Frontal cortex (tissue), 3 donors: ENCODE measurements at regions not wholly inside any gene's neighbourhood (a gene's known extent, or its start where the extent isn't known, plus 50 kb on each side); places are given as distances from the start of the nearest gene placed in this dataset.
A peak's percentile ranks its signal among the peaks of the same experiment; 100 is the strongest.

ENCODE experiments used
- DNase-seq, 2 donors: peaks; one replicate each; pipeline ENCODE4 v3.0.0; 2012; ENCODE audit warnings: low spot score in 2 of 2
- FAIRE-seq: peaks from 2 replicates; lab custom pipeline; 2012; peaks lifted over from hg19 to GRCh38; lab: Jason Lieb, UNC
- donor health status: control.
- donor health status: control.
- donor health status: control.

GRCh38 chr20:21002486-21002885 lies 103.7 kb downstream of the LINC00237 start:
- DNase-seq, result no peak
- no peak for FAIRE-seq

DNA sequence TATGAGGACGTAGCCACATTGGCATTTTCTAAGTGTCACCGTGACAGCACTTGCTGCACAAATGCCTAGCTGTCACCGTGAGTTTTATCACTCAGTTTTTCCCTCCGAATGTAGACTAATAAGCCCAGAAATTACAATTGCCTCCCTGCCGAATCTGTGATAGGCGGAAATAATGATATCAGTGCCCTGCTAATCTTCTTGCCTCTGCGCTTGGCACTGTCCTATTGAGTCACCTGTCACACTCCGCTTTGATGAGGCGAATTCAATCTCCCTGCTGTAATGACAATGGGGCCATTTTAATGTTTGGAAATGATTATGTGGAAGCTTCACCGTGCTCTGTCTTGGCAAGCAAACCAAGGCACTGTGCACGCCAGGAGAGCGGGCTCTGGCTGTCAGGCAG lies 112.8 kb downstream of the LINC00237 start:
- no peak for DNase-seq
- no peak for FAIRE-seq

GRCh38 chr20:20992686-20993360 lies 113.3 kb downstream of the LINC00237 start:
- DNase-seq (no peak), FAIRE-seq (no peak)

- FAIRE-seq (no peak), DNase-seq (no peak)
Measured at GRCh38 chr20:20992277-20992676, 113.9 kb downstream of the LINC00237 start.

- DNase-seq (no peak), FAIRE-seq (no peak)
Measured at GRCh38 chr20:20989081-20989480, 117.1 kb downstream of the LINC00237 start.

DNA sequence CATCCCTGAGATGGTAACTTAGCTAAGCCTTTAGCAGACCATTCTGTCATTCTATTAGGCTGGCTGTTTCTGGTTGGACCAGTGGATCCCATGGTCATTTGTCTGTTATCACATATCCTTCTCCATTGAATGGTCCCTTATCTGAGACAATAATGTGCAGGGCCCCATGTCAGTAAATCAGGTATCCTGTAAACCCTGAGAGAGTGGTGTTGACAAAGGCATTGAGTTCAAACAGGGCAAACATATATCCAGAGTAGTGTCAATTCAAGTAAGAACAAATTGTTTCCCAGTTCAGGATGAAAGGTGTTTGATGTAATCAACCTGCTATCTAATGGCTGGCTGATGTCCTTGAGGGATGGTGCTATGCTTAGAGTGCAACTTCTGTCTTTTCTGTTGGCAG lies 126.2 kb downstream of the LINC00237 start:
- FAIRE-seq (no peak), DNase-seq (no peak)

DNA sequence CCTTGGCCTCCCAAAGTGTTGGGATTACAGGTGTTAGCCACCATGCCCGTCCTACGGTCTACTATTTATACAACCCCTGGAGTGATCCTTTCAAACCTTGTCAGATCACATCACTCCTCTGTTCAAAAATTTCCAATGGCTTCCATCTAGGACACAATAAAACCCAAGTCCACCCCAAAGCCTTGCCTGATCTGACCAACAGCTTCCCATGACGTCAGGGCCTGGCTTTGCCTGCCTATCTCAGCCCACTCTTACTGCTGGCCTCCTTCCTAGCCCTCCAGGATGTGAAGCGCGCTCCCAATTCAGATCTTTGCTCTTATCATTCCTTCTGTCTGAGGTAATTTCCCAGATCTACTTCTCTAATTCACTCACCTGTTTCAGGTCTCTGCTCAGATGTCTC lies 128.4 kb downstream of the LINC00237 start:
- DNase-seq (no peak), FAIRE-seq (no peak)

DNA sequence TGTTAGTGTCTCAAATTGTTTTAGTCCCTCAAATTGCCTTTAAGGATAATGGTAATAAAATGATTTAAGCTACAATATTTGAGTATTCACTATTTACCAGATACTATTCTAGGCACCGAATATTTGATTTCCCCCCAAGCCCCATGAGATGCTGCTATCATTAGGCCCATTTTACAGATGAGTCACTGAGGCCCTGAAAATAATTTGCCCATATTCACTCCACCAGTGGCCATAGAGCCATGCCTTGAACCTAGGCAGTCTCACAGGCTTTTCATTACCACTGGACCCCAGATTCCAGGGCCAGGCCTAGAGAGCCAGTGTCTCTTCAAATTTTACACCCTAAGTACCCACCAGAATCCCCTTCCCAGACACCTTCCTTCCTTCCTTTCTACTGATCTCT lies 133.7 kb downstream of the LINC00237 start:
- DNase-seq (no peak), FAIRE-seq (no peak)

DNA sequence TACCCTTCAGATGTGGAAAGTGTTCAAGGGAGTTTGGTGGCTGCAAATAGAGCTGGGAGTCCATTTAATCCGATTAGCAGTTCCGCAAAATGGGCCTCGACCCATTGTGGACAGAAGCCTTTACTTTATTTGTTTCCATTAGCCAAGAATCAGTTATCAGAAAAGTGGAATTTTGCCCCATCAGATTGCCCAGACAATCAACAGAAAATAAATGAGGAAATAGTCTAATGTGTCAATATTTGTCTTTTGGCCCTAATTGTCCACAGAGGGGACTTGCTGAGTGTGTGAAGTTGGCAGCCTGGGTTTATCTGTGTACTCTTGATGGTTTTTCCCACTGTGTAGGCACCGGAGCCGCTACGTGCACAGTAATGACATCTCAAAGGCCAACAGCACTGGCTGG lies 134.3 kb downstream of the LINC00237 start:
- DNase-seq, result no peak

DNA sequence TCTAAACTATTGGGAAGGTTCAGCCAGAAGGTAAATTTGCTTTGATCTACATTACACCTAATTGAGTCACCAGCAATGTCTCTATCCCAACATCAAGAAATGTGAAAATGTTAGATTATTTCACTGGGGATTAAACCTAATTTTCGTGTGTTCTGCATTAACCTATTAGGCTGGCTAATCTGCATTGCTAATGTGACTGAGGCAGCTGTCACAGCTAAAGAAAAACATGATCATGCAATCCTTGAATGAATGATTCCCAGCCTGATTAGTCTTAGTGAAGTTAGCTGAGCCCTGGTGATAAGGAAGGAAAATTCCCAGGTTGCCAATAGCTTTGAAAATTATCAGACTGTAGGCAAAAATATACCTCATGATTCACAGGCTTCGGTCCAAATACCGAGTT lies 135.3 kb downstream of the LINC00237 start:
- FAIRE-seq (no peak), DNase-seq (no peak)

More for the DNA sequence above, 134.3 kb downstream of the LINC00237 start:
- no peak for FAIRE-seq

GRCh38 chr20:20969701-20970280 lies 136.4 kb downstream of the LINC00237 start:
- FAIRE-seq, result no peak
- DNase-seq, result no peak

DNA sequence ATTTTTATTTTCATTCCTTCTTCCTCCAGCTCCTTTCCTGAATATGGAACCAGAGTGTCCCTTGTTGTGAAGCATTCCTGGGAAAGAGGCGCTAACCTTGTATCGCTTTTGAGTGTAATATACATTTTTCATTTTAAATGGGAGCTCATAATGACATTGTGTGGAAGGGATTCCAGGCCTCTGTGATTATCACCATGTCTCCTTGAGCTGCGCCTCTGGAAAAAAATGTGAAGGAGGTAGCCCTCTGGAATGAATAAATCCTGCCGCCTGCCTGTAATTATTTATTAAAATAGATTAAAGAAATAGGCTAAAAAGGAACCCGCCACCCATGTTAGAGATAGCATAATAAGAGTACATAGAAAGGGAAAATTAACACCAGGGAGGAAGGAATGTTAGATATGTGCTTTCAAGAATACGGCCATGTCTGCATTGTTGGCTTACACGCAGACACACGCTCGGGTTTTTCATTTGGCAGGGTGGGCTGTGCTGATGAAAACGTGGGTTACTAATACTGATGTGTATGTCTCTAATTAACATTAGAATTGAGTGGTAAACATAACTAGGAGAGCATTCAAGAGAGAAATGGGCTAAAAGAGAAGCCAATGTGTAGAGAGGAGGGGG lies 138.5 kb downstream of the LINC00237 start:
- no peak for FAIRE-seq
- no peak for DNase-seq

DNA sequence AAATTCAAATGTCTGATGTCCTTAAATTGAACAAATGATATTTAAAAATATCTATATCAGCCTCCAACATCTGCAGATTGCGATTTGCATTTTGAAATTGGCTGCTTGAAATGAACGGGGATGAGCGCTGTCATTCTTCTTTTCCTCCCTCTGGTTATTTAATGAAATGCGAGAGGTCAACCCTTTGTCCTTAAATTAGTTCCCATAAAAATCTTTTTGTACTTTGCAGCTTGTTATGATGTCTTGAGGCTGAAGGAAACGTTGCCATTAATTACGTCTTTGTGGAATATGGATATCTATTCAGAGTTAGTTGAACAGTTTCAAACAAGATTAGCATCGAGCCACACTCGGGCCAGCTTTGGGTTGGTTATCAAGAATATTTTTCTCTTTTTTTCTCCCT lies 140.0 kb downstream of the LINC00237 start:
- DNase-seq, result no peak
- no peak for FAIRE-seq

- FAIRE-seq (no peak), DNase-seq (no peak)
Measured at GRCh38 chr20:20959031-20959755, 147.0 kb downstream of the LINC00237 start.

GRCh38 chr20:20956513-20956931 lies 149.6 kb downstream of the LINC00237 start:
- FAIRE-seq, result no peak
- DNase-seq, result peak; percentile 12 to 25

DNA sequence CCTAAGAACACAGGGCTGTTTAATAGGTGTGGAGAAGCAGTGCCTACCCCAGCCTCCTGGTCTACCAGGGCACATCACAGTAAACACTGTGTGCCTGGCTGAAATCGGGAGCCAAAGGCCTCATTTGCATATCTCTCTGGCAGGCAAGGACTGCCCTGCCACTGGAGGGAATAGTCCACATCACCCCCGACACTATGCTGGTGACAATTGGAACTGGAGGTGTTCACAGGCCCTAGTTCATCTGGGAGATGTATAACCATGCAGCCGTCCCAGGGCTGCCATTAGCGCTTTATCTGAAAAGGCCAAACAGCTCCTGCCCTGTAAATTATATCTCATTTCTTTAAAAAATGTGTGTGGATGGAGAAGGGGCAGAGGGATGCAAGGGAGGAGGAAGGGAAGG lies 150.3 kb downstream of the LINC00237 start:
- FAIRE-seq, result no peak
- no peak for DNase-seq

DNA sequence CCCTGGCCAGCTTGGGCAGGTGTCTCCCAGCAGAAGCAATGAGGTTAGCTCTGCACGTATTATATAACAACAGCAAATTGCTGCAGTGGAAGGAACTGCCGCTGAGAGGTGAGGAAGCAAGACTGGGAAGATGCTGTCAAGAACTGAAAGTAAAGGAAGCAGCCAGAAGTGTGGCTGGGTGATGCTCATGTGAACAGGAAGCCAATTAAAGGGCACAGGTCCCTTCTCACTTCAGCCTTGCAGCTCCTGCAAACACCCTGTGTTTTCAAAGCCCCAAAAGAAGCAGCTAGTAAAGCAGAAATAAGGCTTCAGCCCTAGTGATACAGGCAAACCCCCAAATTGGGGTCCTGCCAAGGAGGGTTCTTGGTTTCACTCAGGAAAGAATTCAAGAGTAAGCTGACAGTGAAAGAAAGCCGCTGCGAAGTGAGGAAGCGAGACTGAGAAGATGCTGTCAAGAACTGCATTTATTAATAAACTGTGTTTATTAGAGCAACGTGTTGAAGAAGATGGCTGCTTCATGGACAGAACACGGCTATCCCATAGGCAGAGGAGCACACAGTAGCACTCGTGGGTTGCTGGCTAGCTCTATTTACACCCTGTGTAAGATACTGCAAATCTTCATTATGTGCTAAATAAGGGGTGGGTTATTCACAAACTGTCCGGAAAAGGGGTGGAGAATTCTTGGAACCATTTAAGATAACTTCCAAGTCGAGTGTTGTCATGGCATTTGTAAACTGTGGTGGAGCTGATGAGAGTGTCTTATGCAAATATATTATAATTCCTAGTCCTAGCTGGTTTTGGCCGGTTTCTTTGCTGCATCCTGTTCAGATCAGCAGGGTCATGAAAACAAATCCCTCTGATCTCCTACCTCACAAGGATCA lies 152.2 kb downstream of the LINC00237 start:
- FAIRE-seq (no peak), DNase-seq (no peak)

DNA sequence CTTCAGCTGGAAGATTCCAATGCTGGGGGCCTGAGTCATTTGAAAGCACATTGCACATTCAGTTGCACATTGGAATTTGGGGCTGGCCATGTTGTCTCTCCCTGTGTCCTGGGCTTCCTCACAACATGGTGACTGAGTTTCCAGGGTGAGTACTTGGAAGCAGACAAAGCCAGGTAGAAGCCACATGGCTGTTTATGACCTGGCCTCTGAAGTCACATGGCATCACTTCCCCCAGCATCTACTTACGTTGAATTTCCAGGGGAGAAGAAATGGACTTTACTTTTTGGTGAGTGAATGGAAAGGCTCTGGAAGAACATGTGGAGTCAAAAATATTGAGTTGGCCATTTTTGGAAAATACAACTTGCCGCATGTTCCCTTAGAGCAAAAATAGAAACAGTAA lies 155.5 kb downstream of the LINC00237 start:
- FAIRE-seq (no peak), DNase-seq (no peak)

- FAIRE-seq (no peak), DNase-seq (no peak)
Measured at GRCh38 chr20:20946122-20946759, 159.9 kb downstream of the LINC00237 start.
